KOPT-K1 (cell line): ENCODE measurements at regions not wholly inside any gene's neighbourhood (a gene's known extent, or its start where the extent isn't known, plus 50 kb on each side); places are given as distances from the start of the nearest gene placed in this dataset.

Source experiments
- H3K27ac ChIP-seq: fragments of 200-600 bp; sonication (generic); 2 replicates; pipeline ENCODE4 v1.5.1; 2016; ENCODE audit warnings: antibody characterized with exemption, mild to moderate bottlenecking, low read depth, low read length; ENCODE audit not compliant: poor library complexity, severe bottlenecking
- H3K36me3 ChIP-seq: fragments of 200-600 bp; sonication (generic); 2 replicates; pipeline ENCODE4 v1.5.1; 2017; ENCODE audit warnings: antibody characterized with exemption, mild to moderate bottlenecking, low read length, moderate library complexity; ENCODE audit not compliant: insufficient read depth
- H3K9me3 ChIP-seq: fragments of 200-600 bp; sonication (generic); 2 replicates; pipeline ENCODE4 v1.5.1; 2017; ENCODE audit warnings: antibody characterized with exemption, low read length, mild to moderate bottlenecking; ENCODE audit not compliant: insufficient read depth, poor library complexity, severe bottlenecking

GRCh38 chr15:29550834-29551465 lies 271.3 kb downstream of the TJP1 start:
- no peak overlapping the region for H3K27ac ChIP-seq
- H3K9me3 ChIP-seq = no peaks in the 10 kb centered on the region
- no peaks in the 10 kb centered on the region for H3K36me3 ChIP-seq

- H3K27ac ChIP-seq = no peak overlapping the region
- no peaks in the 10 kb centered on the region for H3K9me3 ChIP-seq
- no peaks in the 10 kb centered on the region for H3K36me3 ChIP-seq
Observed at GRCh38 chr15:29548006-29548405, 274.3 kb downstream of the TJP1 start.

GRCh38 chr15:29544513-29545128 lies 275.0 kb upstream of the NSMCE3 start:
- Histone ChIP-seq H3K36me3 (no peaks in the 10 kb centered on the region), H3K27ac (no peak overlapping the region), H3K9me3 (no peaks in the 10 kb centered on the region)

GRCh38 chr15:29542994-29543393 lies 273.4 kb upstream of the NSMCE3 start:
- no peaks in the 10 kb centered on the region for H3K36me3 ChIP-seq
- no peaks in the 10 kb centered on the region for H3K9me3 ChIP-seq
- H3K27ac ChIP-seq = no peak overlapping the region

- Histone ChIP-seq H3K9me3 (no peaks in the 10 kb centered on the region), H3K27ac (no peak overlapping the region), H3K36me3 (no peaks in the 10 kb centered on the region)
Observed at GRCh38 chr15:29541309-29541708, 271.7 kb upstream of the NSMCE3 start.

GRCh38 chr15:29540479-29540878 lies 270.9 kb upstream of the NSMCE3 start:
- H3K27ac ChIP-seq = no peak overlapping the region
- no peaks in the 10 kb centered on the region for H3K9me3 ChIP-seq
- no peaks in the 10 kb centered on the region for H3K36me3 ChIP-seq

- H3K36me3 ChIP-seq = no peaks in the 10 kb centered on the region
- H3K27ac ChIP-seq = no peak overlapping the region
- H3K9me3 ChIP-seq = no peaks in the 10 kb centered on the region
Observed at GRCh38 chr15:29539736-29540135, 270.1 kb upstream of the NSMCE3 start.

- Histone ChIP-seq H3K27ac (no peak overlapping the region), H3K9me3 (no peaks in the 10 kb centered on the region)
Observed at GRCh38 chr15:29538044-29538443, 268.4 kb upstream of the NSMCE3 start.

GRCh38 chr15:29535952-29536351 lies 266.3 kb upstream of the NSMCE3 start:
- Histone ChIP-seq H3K9me3 (no peaks in the 10 kb centered on the region), H3K36me3 (no peaks in the 10 kb centered on the region)

More at GRCh38 chr15:29538044-29538443, 268.4 kb upstream of the NSMCE3 start:
- no peaks in the 10 kb centered on the region for H3K36me3 ChIP-seq

GRCh38 chr15:29534378-29534777 lies 264.8 kb upstream of the NSMCE3 start:
- Histone ChIP-seq H3K9me3 (no peaks in the 10 kb centered on the region), H3K27ac (no peak overlapping the region), H3K36me3 (no peaks in the 10 kb centered on the region)

More at GRCh38 chr15:29535952-29536351, 266.3 kb upstream of the NSMCE3 start:
- no peak overlapping the region for H3K27ac ChIP-seq

GRCh38 chr15:29533647-29534046 lies 264.0 kb upstream of the NSMCE3 start:
- Histone ChIP-seq H3K36me3 (no peaks in the 10 kb centered on the region), H3K27ac (no peak overlapping the region), H3K9me3 (no peaks in the 10 kb centered on the region)

GRCh38 chr15:29532296-29532695 lies 262.7 kb upstream of the NSMCE3 start:
- Histone ChIP-seq H3K27ac (no peak overlapping the region), H3K36me3 (no peaks in the 10 kb centered on the region), H3K9me3 (no peaks in the 10 kb centered on the region)

GRCh38 chr15:29530966-29531365 lies 261.3 kb upstream of the NSMCE3 start:
- Histone ChIP-seq H3K36me3 (no peaks in the 10 kb centered on the region), H3K9me3 (no peaks in the 10 kb centered on the region), H3K27ac (no peak overlapping the region)

GRCh38 chr15:29529043-29529442 lies 259.4 kb upstream of the NSMCE3 start:
- Histone ChIP-seq H3K9me3 (no peaks in the 10 kb centered on the region), H3K27ac (no peak overlapping the region), H3K36me3 (no peaks in the 10 kb centered on the region)

- Histone ChIP-seq H3K27ac (no peak overlapping the region), H3K9me3 (no peaks in the 10 kb centered on the region), H3K36me3 (no peaks in the 10 kb centered on the region)
Observed at GRCh38 chr15:29528276-29528675, 258.7 kb upstream of the NSMCE3 start.

GRCh38 chr15:29526802-29527201 lies 257.2 kb upstream of the NSMCE3 start:
- Histone ChIP-seq H3K36me3 (no peaks in the 10 kb centered on the region), H3K27ac (no peak overlapping the region), H3K9me3 (no peaks in the 10 kb centered on the region)
